Endothelial cell of umbilical vein (primary cell): ENCODE measurements at regions not wholly inside any gene's neighbourhood (a gene's known extent, or its start where the extent isn't known, plus 50 kb on each side); places are given as distances from the start of the nearest gene placed in this dataset.

Experiments
- BruUV-seq: library from RNA; stranded (reverse); fragments of 400-500 nt; replicated peaks from 2 replicates; lab custom pipeline; 2021; lab: Mats Ljungman, UMichigan
- CTCF ChIA-PET: fragments of 300-600, 350-600 bp; sonication (Branson Sonifier 250); formaldehyde crosslinking; loops from one replicate; lab custom pipeline; 2021; ENCODE audit warnings: antibody characterized with exemption, inconsistent platforms; lab: Charles Lee
- POLR2A ChIA-PET: fragments of 300-600, 350-600 bp; sonication (Branson Sonifier 250); formaldehyde crosslinking; loops from one replicate; lab custom pipeline; 2021; ENCODE audit warnings: antibody characterized with exemption, inconsistent platforms; lab: Charles Lee
- DNase-seq: peaks from one replicate; pipeline ENCODE4 v3.0.0-alpha.2; 2011; ENCODE audit warnings: low read depth, low spot score
- FAIRE-seq: peaks from 2 replicates; lab custom pipeline; 2011; peaks lifted over from hg19 to GRCh38; lab: Jason Lieb, UNC
- H2AFZ ChIP-seq: 2 replicates; pipeline ENCODE4 v1.6.0; 2012; ENCODE audit warnings: low read depth, low read length, control low read depth, inconsistent platforms
- H3K27ac ChIP-seq: 2 replicates; pipeline ENCODE4 v1.5.1; 2011; ENCODE audit warnings: low read depth, mild to moderate bottlenecking, control low read depth, low read length, moderate library complexity; ENCODE audit not compliant: insufficient read depth
- H3K27me3 ChIP-seq, 2 experiments: 2 replicates each; pipeline versions ENCODE4 v1.6.0 to v1.6.1; 2011; ENCODE audit warnings: low read length in 2 of 2, mixed read lengths in 1 of 2; ENCODE audit not compliant: control insufficient read depth in 2 of 2, insufficient read depth in 2 of 2
- H3K36me3 ChIP-seq, 2 experiments: 2 replicates in 1 of 2; 3 replicates in 1 of 2; pipeline ENCODE4 v1.5.1; 2011; ENCODE audit warnings: low read length in 2 of 2, mild to moderate bottlenecking in 1 of 2, moderate library complexity in 1 of 2; ENCODE audit not compliant: control insufficient read depth in 2 of 2, insufficient read depth in 2 of 2; ENCODE audit errors: extremely low read depth in 1 of 2
- H3K4me1 ChIP-seq: 3 replicates; pipeline ENCODE4 v1.5.1; 2011; ENCODE audit warnings: mild to moderate bottlenecking, low read length; ENCODE audit not compliant: control insufficient read depth, insufficient read depth; ENCODE audit errors: extremely low read depth
- H3K4me2 ChIP-seq: 2 replicates; pipeline ENCODE4 v1.6.1; 2011; ENCODE audit warnings: low read length, control low read depth, mixed read lengths; ENCODE audit not compliant: insufficient read depth
- H3K4me3 ChIP-seq, 3 experiments: fragments of 200-600 bp in 1 of 3; sonication (generic), shearing (Covaris generic) in 1 of 3; replicated peaks in 1 of 3; 2 replicates each; pipeline ENCODE4 v1.5.1; 2011 to 2016; ENCODE audit warnings: control low read depth in 3 of 3, low read length in 3 of 3, mild to moderate bottlenecking in 2 of 3, inconsistent platforms in 1 of 3, low read depth in 1 of 3, moderate library complexity in 1 of 3; ENCODE audit not compliant: insufficient read depth in 1 of 3
- H3K79me2 ChIP-seq: 2 replicates; pipeline ENCODE4 v1.6.0; 2012; ENCODE audit warnings: low read length, inconsistent platforms; ENCODE audit not compliant: control insufficient read depth, insufficient read depth
- H3K9ac ChIP-seq: replicated peaks from 2 replicates; pipeline ENCODE3; 2011; ENCODE audit warnings: low read length, control low read depth; ENCODE audit not compliant: insufficient read depth; ENCODE audit errors: extremely low read depth
- H3K9me1 ChIP-seq: replicated peaks from 3 replicates; pipeline ENCODE4 v1.6.0; 2011; ENCODE audit warnings: mild to moderate bottlenecking, low read length; ENCODE audit not compliant: control insufficient read depth, insufficient read depth; ENCODE audit errors: extremely low read depth
- H3K9me3 ChIP-seq: replicated peaks from 2 replicates; pipeline ENCODE4 v1.5.1; 2012; ENCODE audit warnings: low read length, inconsistent platforms; ENCODE audit not compliant: control insufficient read depth, insufficient read depth
- H4K20me1 ChIP-seq: replicated peaks from 2 replicates; pipeline ENCODE3; 2011; ENCODE audit warnings: mild to moderate bottlenecking, low read length; ENCODE audit not compliant: control insufficient read depth, insufficient read depth; ENCODE audit errors: extremely low read depth
- GATA2 ChIP-seq: IDR thresholded peaks from 2 replicates; pipeline ENCODE4 v1.7.0; 2011; ENCODE audit warnings: low read depth, mild to moderate bottlenecking, moderate library complexity, mixed read lengths, low read length; ENCODE audit not compliant: insufficient read length, insufficient read depth
- JUN ChIP-seq: IDR thresholded peaks from 2 replicates; pipeline ENCODE4 v1.6.1; 2011; ENCODE audit warnings: borderline replicate concordance, low read depth; ENCODE audit not compliant: insufficient read length, insufficient read depth
- MYC ChIP-seq: IDR thresholded peaks from one replicate; pipeline ENCODE4 v1.6.1; 2011; ENCODE audit warnings: mild to moderate bottlenecking, low read depth, low read length
- POLR2A ChIP-seq: IDR thresholded peaks from 2 replicates; pipeline ENCODE4 v1.6.1; 2012; ENCODE audit warnings: low read depth, mild to moderate bottlenecking, control low read depth, low read length
- POLR2AphosphoS5 ChIP-seq: IDR thresholded peaks from 2 replicates; pipeline ENCODE4 v1.6.1; 2012; ENCODE audit warnings: low read depth, mild to moderate bottlenecking, control low read depth, low read length, moderate library complexity; ENCODE audit not compliant: insufficient read depth
- dilution Hi-C: fragments of 300-500 bp; cut with MboI; formaldehyde crosslinking; loops from one replicate; pipeline ENCODE4 v1.15.0; 2019; ENCODE audit warnings: low sequenced_read_pairs; ENCODE audit not compliant: extremely low pct_ligation_motif_present
- intact Hi-C: fragments of 100-400 bp; cut with micrococcal nuclease; formaldehyde crosslinking; loops from one replicate; pipeline ENCODE4 v1.10.0; 2022
- TF ChIP-seq, protein P1 (sequence below): IDR thresholded peaks from 2 replicates; pipeline ENCODE4 v1.6.1; 2011; ENCODE audit not compliant: insufficient read depth, insufficient read length
- TF ChIP-seq, protein P2 (sequence below), 2 donors: IDR thresholded peaks; 1 replicate in 1 of 2; 2 replicates in 1 of 2; pipeline ENCODE4 v1.5.1; 2011; ENCODE audit warnings: low read length in 2 of 2, mild to moderate bottlenecking in 2 of 2, moderate library complexity in 2 of 2, control low read depth in 1 of 2, inconsistent platforms in 1 of 2, low read depth in 1 of 2; ENCODE audit not compliant: insufficient read depth in 1 of 2; ENCODE audit errors: extremely low read depth in 1 of 2

DNA sequence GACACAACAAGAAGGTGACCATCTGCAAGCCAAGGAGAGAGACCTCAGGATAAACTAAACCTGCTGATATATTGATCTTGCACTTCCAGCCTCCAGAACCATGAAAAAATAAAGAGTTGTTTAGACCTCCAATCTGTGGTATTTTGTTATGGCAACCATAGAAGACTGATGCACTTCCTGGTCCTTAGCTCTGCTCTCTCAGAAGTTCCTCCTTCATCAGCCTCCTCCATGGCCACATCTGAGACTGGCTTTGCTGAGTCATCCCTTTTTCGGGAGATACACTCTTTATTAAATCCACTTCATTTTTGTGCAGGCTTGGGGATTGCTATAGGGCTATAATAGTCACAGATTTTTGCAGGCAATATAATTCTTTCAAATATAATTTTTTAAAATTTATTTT lies 89.6 kb upstream of the ATF7IP start:
- Histone ChIP-seq H3K79me2 (no peaks in the 10 kb centered on the region), H3K4me2 (no peak overlapping the region), H3K4me1 (no peaks in the 10 kb centered on the region), H3K36me3 (no peaks in the 10 kb centered on the region), H3K27me3 (no peaks in the 10 kb centered on the region), H3K9me3 (no peaks in the 10 kb centered on the region), H4K20me1 (no peaks in the 10 kb centered on the region), H3K27ac (no peak overlapping the region), H3K9me1 (no peaks in the 10 kb centered on the region), H2AFZ (no peak overlapping the region), H3K9ac (no peak overlapping the region), H3K4me3 (no peak overlapping the region)
- dilution Hi-C loops: no loop called here
- POLR2A ChIA-PET: no interaction called here
- no peak for TF ChIP-seq MYC
- TF ChIP-seq, protein P1, sequence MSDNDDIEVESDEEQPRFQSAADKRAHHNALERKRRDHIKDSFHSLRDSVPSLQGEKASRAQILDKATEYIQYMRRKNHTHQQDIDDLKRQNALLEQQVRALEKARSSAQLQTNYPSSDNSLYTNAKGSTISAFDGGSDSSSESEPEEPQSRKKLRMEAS: no peak
- TF ChIP-seq POLR2A: no peak
- no peak for FAIRE-seq
- intact Hi-C loops: no loop called here
- CTCF ChIA-PET: interaction anchor here (1.4 kb wide), 1 partner anchor 38 kb away, joined by 6 read pairs; no protein-coding TSS in a partner anchor
- BruUV-seq: no TSS peak
- no peak for DNase-seq

DNA sequence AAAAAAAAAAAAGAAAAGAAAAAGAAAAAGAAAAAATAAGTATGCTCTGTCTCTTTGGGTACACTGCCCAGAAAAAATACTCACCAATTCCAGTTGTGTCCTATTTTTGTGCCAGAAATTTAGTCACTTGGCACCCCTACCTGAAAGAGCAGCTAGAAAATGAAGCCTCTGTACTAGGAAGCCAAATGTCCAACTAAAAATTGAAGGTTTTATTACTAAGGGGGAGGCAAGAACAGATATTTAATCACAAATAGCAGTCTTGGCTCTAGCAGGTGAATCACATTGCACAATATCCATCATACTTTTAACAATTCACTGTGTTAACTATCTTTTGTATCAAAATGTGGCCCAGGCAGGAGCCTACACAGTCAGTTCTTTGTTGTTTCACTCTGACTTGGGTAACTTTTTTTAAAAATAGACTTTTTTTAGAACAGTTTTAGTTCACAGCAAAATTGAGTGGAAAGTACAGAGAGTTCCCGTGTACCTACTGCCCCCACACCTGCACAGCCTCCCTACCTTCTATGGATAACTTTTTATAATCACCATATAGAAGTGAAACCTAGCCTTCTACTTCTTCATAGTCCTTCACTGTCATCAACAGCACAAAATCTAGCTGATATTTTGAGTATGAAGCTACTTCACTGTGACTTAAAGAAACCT lies 87.1 kb upstream of the ATF7IP start:
- dilution Hi-C loops: no loop called here
- FAIRE-seq (no peak), DNase-seq (no peak)
- Histone ChIP-seq H3K9ac (no peak overlapping the region), H3K4me2 (no peak overlapping the region), H3K9me3 (no peaks in the 10 kb centered on the region), H3K36me3 (no peaks in the 10 kb centered on the region), H3K9me1 (no peaks in the 10 kb centered on the region), H3K4me1 (no peaks in the 10 kb centered on the region), H3K27me3 (no peaks in the 10 kb centered on the region), H2AFZ (no peak overlapping the region), H3K4me3 (no peak overlapping the region), H4K20me1 (no peaks in the 10 kb centered on the region), H3K79me2 (no peaks in the 10 kb centered on the region), H3K27ac (no peak overlapping the region)
- intact Hi-C loops: no loop called here
- CTCF ChIA-PET: interaction anchor here (0.6 to 1.5 kb wide), 2 partner anchors 20 to 743 kb away, joined by 3 read pairs; no protein-coding TSS in a partner anchor
- POLR2A ChIA-PET: no interaction called here
- BruUV-seq: no TSS peak
- TF ChIP-seq POLR2A (no peak), MYC (no peak), GATA2 (no peak), JUN (no peak), POLR2AphosphoS5 (no peak)
- TF ChIP-seq, protein P2, sequence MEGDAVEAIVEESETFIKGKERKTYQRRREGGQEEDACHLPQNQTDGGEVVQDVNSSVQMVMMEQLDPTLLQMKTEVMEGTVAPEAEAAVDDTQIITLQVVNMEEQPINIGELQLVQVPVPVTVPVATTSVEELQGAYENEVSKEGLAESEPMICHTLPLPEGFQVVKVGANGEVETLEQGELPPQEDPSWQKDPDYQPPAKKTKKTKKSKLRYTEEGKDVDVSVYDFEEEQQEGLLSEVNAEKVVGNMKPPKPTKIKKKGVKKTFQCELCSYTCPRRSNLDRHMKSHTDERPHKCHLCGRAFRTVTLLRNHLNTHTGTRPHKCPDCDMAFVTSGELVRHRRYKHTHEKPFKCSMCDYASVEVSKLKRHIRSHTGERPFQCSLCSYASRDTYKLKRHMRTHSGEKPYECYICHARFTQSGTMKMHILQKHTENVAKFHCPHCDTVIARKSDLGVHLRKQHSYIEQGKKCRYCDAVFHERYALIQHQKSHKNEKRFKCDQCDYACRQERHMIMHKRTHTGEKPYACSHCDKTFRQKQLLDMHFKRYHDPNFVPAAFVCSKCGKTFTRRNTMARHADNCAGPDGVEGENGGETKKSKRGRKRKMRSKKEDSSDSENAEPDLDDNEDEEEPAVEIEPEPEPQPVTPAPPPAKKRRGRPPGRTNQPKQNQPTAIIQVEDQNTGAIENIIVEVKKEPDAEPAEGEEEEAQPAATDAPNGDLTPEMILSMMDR (IDR thresholded peaks at IDR 0.05; ENCODE audit: extremely low read depth in 1 of 2, insufficient read depth in 1 of 2, low read depth in 1 of 2, low read length in 2 of 2): no peak
